ENCODE measurements at regions not wholly inside any gene's neighbourhood (a gene's known extent, or its start where the extent isn't known, plus 50 kb on each side); places are given as distances from the start of the nearest gene placed in this dataset.

- TF ChIP-seq BHLHE40 (IDR thresholded peaks at IDR 0.05; ENCODE audit: borderline replicate concordance) (no peak), LEF1 (IDR thresholded peaks at IDR 0.05; ENCODE audit: borderline replicate concordance) (no peak), SP1 (IDR thresholded peaks at IDR 0.05) (no peak), FOXK2 (IDR thresholded peaks at IDR 0.05) (no peak), SUZ12 (IDR thresholded peaks at IDR 0.05) (no peak), TARDBP (IDR thresholded peaks at IDR 0.05) (no peak), FOXA1 (IDR thresholded peaks at IDR 0.05) (no peak), CTBP1 (IDR thresholded peaks at IDR 0.05; ENCODE audit: borderline replicate concordance) (no peak), FOXM1 (IDR thresholded peaks at IDR 0.05; ENCODE audit: borderline replicate concordance) (no peak), NFRKB (IDR thresholded peaks at IDR 0.05) (no peak), ELF4 (IDR thresholded peaks at IDR 0.05) (no peak), HDGF (IDR thresholded peaks at IDR 0.05; ENCODE audit: borderline replicate concordance) (no peak), ARNT (IDR thresholded peaks at IDR 0.05) (no peak)
These were observed 821.0 kb downstream of the C4orf33 start for GRCh38 chr4:129916991-129917390.

All from HEK293T (cell line).